GM10248 (cell line): ENCODE measurements at regions not wholly inside any gene's neighbourhood (a gene's known extent, or its start where the extent isn't known, plus 50 kb on each side); places are given as distances from the start of the nearest gene placed in this dataset.

ENCODE experiments used
- CTCF ChIA-PET: fragments of 300-600 bp; sonication (Branson Sonifier 250); formaldehyde crosslinking; extraction: SDS; loops from one replicate; lab custom pipeline; 2021; ENCODE audit warnings: antibody characterized with exemption; lab: Yijun Ruan, JAX
- POLR2A ChIA-PET: fragments of 350-650 bp; sonication (Branson Sonifier 250); formaldehyde crosslinking; extraction: SDS; loops from one replicate; lab custom pipeline; 2020; ENCODE audit warnings: antibody characterized with exemption; lab: Yijun Ruan, JAX
- DNase-seq: peaks from one replicate; pipeline ENCODE4 v3.0.0; 2012; ENCODE audit errors: extremely low spot score
- TF ChIP-seq, protein P1 (sequence below): IDR thresholded peaks from 2 replicates; pipeline ENCODE4 v1.5.1; 2012; ENCODE audit warnings: mild to moderate bottlenecking, low read depth; ENCODE audit errors: extremely low read depth, missing control alignments, control extremely low read depth

DNA sequence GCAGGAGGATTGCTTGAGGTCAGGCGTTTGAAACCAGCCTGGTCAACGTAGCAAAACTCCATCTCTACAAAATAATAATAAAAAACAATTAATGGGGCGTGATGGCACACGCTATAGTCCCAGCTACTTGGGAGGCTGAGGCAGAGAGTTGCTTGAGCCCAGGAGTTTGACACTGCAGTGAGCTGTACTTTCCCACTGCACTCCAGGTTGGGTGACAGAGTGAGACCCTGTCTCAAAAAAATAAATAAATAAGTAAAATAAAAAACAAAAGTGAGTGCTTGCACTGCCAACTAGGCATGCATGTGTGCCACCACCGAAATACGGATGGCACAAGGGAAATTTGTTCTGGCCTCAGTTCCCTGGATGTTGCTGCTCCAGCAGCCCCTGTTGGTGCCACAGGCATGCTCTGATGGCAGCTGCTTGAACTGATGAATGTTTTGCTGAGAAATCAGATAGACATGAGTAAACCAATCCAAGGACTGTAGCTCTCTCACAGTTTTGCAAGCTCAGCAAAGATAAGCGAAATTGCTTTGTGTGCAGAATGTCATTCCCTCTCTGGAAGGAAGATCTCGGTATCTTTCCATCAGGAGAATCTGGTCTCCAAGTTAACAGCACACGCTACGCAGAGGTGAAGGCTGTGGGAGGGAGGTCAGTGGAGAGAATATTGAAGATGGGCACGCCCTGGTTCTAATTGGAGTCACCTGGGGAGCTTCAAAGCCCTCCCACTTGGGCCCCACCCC is 188.0 kb upstream of the SLC24A3 start:
- CTCF ChIA-PET, result interaction anchor here (1.0 to 2.2 kb wide), 2 partner anchors 12 to 17 kb away, joined by 3 to 7 read pairs; no protein-coding TSS in a partner anchor

DNA sequence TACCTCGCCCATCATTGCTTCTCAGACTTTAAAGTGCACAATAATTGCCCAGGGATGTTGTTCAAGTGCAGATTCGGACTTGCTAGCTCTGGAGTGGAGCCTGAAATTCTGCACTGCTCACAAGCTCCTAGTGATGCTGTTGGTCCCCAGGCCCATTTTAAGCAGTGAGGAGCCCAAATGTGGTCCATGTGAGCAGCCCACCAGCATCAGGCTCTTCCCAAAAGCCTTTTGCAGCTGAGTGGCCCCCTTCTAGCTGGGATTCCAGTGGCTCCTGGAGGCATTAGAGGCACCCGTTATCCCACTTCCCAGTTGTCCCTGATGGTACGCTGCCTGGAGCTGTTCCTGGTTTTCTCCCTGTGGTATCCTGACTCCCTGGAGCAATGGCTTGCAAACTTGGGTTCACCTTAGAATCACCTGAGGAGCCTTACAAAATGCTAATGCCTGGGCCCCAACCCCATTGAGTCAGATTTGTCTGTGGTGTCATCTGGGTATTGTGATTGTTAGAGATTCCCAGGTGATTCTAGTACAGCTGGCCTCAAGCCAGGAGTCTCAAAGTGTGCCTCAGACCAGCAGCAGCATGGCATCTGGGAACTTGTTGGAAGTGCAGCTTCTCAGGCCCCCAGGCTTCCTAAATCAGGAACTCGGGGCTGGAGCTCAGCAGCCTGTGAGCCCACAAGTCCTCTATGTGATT is 186.9 kb upstream of the SLC24A3 start:
- DNase-seq, result no peak
- POLR2A ChIA-PET, result no interaction called here
- CTCF ChIA-PET, result interaction anchor here (0.8 to 2.2 kb wide), 5 partner anchors 13 to 393 kb away, joined by 3 to 7 read pairs (median 3); no protein-coding TSS in a partner anchor
- TF ChIP-seq, protein P1, sequence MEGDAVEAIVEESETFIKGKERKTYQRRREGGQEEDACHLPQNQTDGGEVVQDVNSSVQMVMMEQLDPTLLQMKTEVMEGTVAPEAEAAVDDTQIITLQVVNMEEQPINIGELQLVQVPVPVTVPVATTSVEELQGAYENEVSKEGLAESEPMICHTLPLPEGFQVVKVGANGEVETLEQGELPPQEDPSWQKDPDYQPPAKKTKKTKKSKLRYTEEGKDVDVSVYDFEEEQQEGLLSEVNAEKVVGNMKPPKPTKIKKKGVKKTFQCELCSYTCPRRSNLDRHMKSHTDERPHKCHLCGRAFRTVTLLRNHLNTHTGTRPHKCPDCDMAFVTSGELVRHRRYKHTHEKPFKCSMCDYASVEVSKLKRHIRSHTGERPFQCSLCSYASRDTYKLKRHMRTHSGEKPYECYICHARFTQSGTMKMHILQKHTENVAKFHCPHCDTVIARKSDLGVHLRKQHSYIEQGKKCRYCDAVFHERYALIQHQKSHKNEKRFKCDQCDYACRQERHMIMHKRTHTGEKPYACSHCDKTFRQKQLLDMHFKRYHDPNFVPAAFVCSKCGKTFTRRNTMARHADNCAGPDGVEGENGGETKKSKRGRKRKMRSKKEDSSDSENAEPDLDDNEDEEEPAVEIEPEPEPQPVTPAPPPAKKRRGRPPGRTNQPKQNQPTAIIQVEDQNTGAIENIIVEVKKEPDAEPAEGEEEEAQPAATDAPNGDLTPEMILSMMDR, result no peak

More for the DNA sequence above, 188.0 kb upstream of the SLC24A3 start:
- POLR2A ChIA-PET, result no interaction called here
- TF ChIP-seq, protein P1, result no peak
- no peak for DNase-seq

DNA sequence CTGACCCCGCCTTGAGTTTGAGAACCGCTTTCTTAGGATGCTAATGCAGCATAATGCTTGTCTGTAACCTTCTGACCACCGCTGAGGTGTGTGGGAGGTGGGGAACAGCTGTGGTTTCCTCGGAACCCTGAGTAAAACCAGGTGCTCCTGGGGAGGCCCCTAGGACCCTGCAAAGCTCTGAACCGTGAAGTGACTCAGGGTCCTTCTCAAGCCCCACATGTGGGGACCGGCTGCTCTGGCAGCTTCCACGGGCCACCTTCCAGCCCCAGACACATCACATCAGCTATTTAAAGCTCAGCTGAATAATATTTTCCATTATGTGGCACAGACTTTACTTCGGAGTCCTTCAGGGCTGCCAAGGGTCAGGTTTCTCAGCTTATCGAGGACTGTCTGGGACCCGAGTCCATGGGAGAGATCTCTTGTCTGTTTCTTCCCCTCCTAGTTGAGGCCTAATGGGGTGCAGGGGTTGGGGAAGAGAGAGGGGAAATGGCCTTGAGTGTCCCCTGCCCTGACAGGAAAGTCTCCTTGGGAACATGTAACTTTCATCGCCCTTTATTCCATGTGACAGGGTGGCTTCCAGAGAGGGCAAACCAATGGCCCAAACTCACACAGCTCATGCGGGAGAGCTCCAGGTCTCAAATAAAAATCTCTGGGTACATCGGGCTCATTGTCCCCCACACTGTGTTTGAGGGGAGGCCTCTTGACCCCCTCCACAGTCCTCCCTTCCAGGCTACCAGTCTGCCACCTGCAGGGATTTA is 186.1 kb upstream of the SLC24A3 start:
- TF ChIP-seq, protein P1, result no peak
- ChIA-PET POLR2A (no interaction called here), CTCF (interaction anchor here (0.9 to 2.2 kb wide), 7 partner anchors 13 to 110 kb away, joined by 3 to 7 read pairs (median 3); no protein-coding TSS in a partner anchor)
- peak; percentile 73 for DNase-seq

DNA sequence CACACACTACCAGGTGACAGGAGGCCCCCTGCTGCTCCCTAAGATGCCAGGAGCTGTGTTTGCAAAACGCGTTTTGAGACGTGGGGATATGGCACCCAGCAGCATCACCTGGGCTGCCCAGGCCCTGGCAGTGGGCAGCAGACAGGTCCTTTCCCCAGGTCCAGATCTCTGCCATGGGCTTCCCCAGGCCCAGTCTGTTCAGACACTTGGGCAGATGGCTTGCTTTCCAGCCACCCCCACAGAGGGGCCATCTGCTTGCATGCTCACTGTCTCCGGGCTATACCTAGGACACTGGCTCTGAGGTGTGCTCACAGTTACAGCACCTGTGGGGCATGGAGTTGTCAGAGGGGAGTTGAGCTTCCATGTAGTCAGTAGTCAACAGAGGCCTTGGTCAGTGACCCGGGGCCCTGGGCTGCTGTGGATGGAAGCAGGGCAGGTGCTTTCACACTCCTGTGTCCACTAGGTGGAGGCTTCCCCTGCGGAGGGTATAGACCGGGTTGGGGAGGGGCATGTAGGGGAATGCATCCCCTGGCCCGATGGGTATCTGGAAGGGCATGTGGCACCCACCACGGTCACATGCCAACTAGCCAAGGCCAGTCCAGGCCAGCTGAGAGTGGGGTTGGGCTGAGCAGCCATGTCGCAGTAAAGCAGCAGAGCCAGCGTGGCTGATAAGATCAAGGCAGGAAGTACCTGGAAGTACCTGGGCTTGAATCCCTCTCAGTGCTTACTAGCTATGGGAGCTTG is 185.4 kb upstream of the SLC24A3 start:
- TF ChIP-seq, protein P1, result no peak
- DNase-seq, result no peak
- CTCF ChIA-PET, result interaction anchor here (1.2 to 1.3 kb wide), 4 partner anchors 14 to 109 kb away, joined by 3 to 4 read pairs (median 3); no protein-coding TSS in a partner anchor
- POLR2A ChIA-PET, result no interaction called here

DNA sequence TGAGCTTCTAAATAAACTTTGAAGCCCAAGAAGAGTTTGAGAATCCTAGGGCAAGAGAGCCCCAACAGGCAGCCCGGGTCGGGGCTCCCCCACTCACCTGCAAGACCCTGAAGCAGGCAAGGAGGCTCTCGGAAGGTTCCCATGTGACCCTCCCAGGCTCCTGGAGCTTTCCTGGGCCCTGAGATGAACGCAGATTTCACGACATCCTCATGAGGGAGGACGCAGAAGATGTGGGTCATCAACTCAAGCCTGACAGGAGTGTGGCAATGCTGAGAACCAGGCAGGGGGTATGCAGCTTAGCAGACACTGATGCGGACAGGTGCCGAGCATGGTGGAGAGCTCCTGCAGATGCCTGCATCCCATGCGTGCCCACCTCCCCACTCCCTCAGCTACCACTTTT is 184.5 kb upstream of the SLC24A3 start:
- TF ChIP-seq, protein P1, result no peak
- CTCF ChIA-PET, result interaction anchor here (1.3 kb wide), 1 partner anchor 15 kb away, joined by 4 read pairs; no protein-coding TSS in a partner anchor
- no peak for DNase-seq
- POLR2A ChIA-PET, result no interaction called here
